Adrenal gland (tissue), 5 donors: ENCODE measurements at regions not wholly inside any gene's neighbourhood (a gene's known extent, or its start where the extent isn't known, plus 50 kb on each side); places are given as distances from the start of the nearest gene placed in this dataset.

ENCODE experiments used
- CTCF ChIP-seq, 6 experiments: fragments of 450-650 bp in 4 of 6; fragments of 200-600 bp in 2 of 6; sonication (generic) in 1 of 6; IDR thresholded peaks; 1 replicate in 5 of 6; 2 replicates in 1 of 6; pipeline versions ENCODE4 v1.5.1 to v1.8.0; 2016 to 2021; ENCODE audit warnings: antibody characterized with exemption in 6 of 6, mild to moderate bottlenecking in 2 of 6, moderate library complexity in 1 of 6
- POLR2A ChIP-seq, 2 donors: fragments of 450-650 bp; IDR thresholded peaks; one replicate each; pipeline ENCODE4 v1.6.1; 2017; ENCODE audit warnings: antibody characterized with exemption in 2 of 2, mild to moderate bottlenecking in 2 of 2, moderate library complexity in 1 of 2
- donor health status: DM: no; HTN: no; CAD: no.

GRCh38 chr1:25113731-25114130 lies 118.6 kb downstream of the SYF2 start:
- TF ChIP-seq CTCF (IDR thresholded peaks at IDR 0.05) (no peak), POLR2A (IDR thresholded peaks at IDR 0.05) (no peak)
